Mesodermal cell (in vitro differentiated cells): ENCODE measurements at regions not wholly inside any gene's neighbourhood (a gene's known extent, or its start where the extent isn't known, plus 50 kb on each side); places are given as distances from the start of the nearest gene placed in this dataset.

Source experiments
- H3K27ac ChIP-seq: 2 replicates; pipeline ENCODE4 v1.7.0; 2013; ENCODE audit warnings: mild to moderate bottlenecking, low read depth, low read length, moderate library complexity; ENCODE audit not compliant: severe bottlenecking
- H3K36me3 ChIP-seq: 2 replicates; pipeline ENCODE4 v1.7.1; 2013; ENCODE audit warnings: mild to moderate bottlenecking, low read length, moderate library complexity; ENCODE audit not compliant: control insufficient read depth, insufficient read depth
- H3K4me1 ChIP-seq: one replicate; pipeline ENCODE4 v1.7.1; 2013; ENCODE audit warnings: mild to moderate bottlenecking, low read length; ENCODE audit not compliant: insufficient read depth, control insufficient read depth, poor library complexity, severe bottlenecking
- H3K4me3 ChIP-seq: 2 replicates; pipeline ENCODE4 v1.7.0; 2013; ENCODE audit warnings: low read length, control low read depth, mild to moderate bottlenecking; ENCODE audit not compliant: insufficient read depth, poor library complexity, severe bottlenecking; ENCODE audit errors: extremely low read depth
- H3K9me3 ChIP-seq: 2 replicates; pipeline ENCODE4 v1.7.1; 2013; ENCODE audit warnings: mild to moderate bottlenecking, low read length, moderate library complexity; ENCODE audit not compliant: control insufficient read depth
- WGBS, 2 experiments: methylation state at CpG; one replicate each; pipeline ENCODE4 v1.1.5; 2013; ENCODE audit warnings: missing lambda C conversion rate in 2 of 2; ENCODE audit not compliant: insufficient coverage in 2 of 2; 5-methylcytosine and 5-hydroxymethylcytosine counted together

- 100% methylated on average over 1 of the region's 7 CpGs; no CpG with 5 or more reads in 1 of the 2 experiments for WGBS, 2 experiments
- no peaks in the 10 kb centered on the region for H3K4me1 ChIP-seq
- H3K27ac ChIP-seq = no peak overlapping the region
- H3K4me3 ChIP-seq = no peak overlapping the region
- H3K36me3 ChIP-seq = no peaks in the 10 kb centered on the region
- H3K9me3 ChIP-seq = no peaks in the 10 kb centered on the region
These were observed 58.5 kb downstream of the PSMG1 start for GRCh38 chr21:39124681-39125251.

GRCh38 chr21:39123375-39123774 is 59.9 kb downstream of the PSMG1 start:
- H3K4me1 ChIP-seq = no peaks in the 10 kb centered on the region
- H3K9me3 ChIP-seq = no peaks in the 10 kb centered on the region
- H3K4me3 ChIP-seq = no peak overlapping the region
- H3K27ac ChIP-seq = no peak overlapping the region
- H3K36me3 ChIP-seq = no peaks in the 10 kb centered on the region

- Histone ChIP-seq H3K36me3 (no peaks in the 10 kb centered on the region), H3K4me3 (no peak overlapping the region), H3K9me3 (no peaks in the 10 kb centered on the region), H3K27ac (no peak overlapping the region), H3K4me1 (no peaks in the 10 kb centered on the region)
- WGBS, 2 experiments = 89 to 95% methylated on average over 4 to 5 of the region's 7 CpGs
These were observed 61.5 kb downstream of the PSMG1 start for GRCh38 chr21:39121600-39122355.

GRCh38 chr21:39120876-39121599 is 62.2 kb downstream of the PSMG1 start:
- Histone ChIP-seq H3K36me3 (no peaks in the 10 kb centered on the region), H3K4me1 (no peaks in the 10 kb centered on the region), H3K27ac (no peak overlapping the region), H3K9me3 (no peaks in the 10 kb centered on the region), H3K4me3 (no peak overlapping the region)
- 68 to 74% methylated on average over 4 to 5 of the region's 10 CpGs for WGBS, 2 experiments

- no peaks in the 10 kb centered on the region for H3K9me3 ChIP-seq
- H3K36me3 ChIP-seq = no peaks in the 10 kb centered on the region
- no peak overlapping the region for H3K4me3 ChIP-seq
- H3K27ac ChIP-seq = no peak overlapping the region
- H3K4me1 ChIP-seq = peaks cover 7% of the 10 kb centered on the region
- WGBS, 2 experiments = 91 to 93% methylated on average over 5 to 6 of the region's 6 CpGs
These were observed 63.4 kb downstream of the PSMG1 start for GRCh38 chr21:39119891-39120290.

- Histone ChIP-seq H3K9me3 (no peaks in the 10 kb centered on the region), H3K4me1 (peaks cover 12% of the 10 kb centered on the region), H3K27ac (no peak overlapping the region), H3K36me3 (no peaks in the 10 kb centered on the region), H3K4me3 (no peak overlapping the region)
- 89 to 97% methylated on average over 4 to 7 of the region's 8 CpGs for WGBS, 2 experiments
These were observed 64.5 kb downstream of the PSMG1 start for GRCh38 chr21:39118604-39119215.

GRCh38 chr21:39118061-39118460 is 65.2 kb downstream of the PSMG1 start:
- H3K36me3 ChIP-seq = no peaks in the 10 kb centered on the region
- H3K4me3 ChIP-seq = no peak overlapping the region
- no peak overlapping the region for H3K27ac ChIP-seq
- no peaks in the 10 kb centered on the region for H3K9me3 ChIP-seq
- peaks cover 12% of the 10 kb centered on the region for H3K4me1 ChIP-seq
- 92 to 98% methylated on average over 5 to 7 of the region's 10 CpGs for WGBS, 2 experiments

GRCh38 chr21:39117440-39117970 is 65.7 kb downstream of the PSMG1 start:
- no peaks in the 10 kb centered on the region for H3K36me3 ChIP-seq
- peaks cover 12% of the 10 kb centered on the region for H3K4me1 ChIP-seq
- H3K9me3 ChIP-seq = no peaks in the 10 kb centered on the region
- H3K27ac ChIP-seq = no peak overlapping the region
- H3K4me3 ChIP-seq = no peak overlapping the region
- 91 to 94% methylated on average over 9 to 11 of the region's 11 CpGs for WGBS, 2 experiments

- H3K4me3 ChIP-seq = no peak overlapping the region
- H3K36me3 ChIP-seq = no peaks in the 10 kb centered on the region
- H3K4me1 ChIP-seq = peaks cover 12% of the 10 kb centered on the region
- no peak overlapping the region for H3K27ac ChIP-seq
- no peaks in the 10 kb centered on the region for H3K9me3 ChIP-seq
- 81 to 92% methylated on average over 11 to 18 of the region's 19 CpGs for whole genome bisulfite sequencing, 2 experiments
These were observed 66.4 kb downstream of the PSMG1 start for GRCh38 chr21:39116761-39117439.

GRCh38 chr21:39115576-39116235 is 67.5 kb downstream of the PSMG1 start:
- H3K4me3 ChIP-seq = no peak overlapping the region
- no peaks in the 10 kb centered on the region for H3K9me3 ChIP-seq
- H3K36me3 ChIP-seq = no peaks in the 10 kb centered on the region
- peaks cover 12% of the 10 kb centered on the region for H3K4me1 ChIP-seq
- H3K27ac ChIP-seq = no peak overlapping the region
- 75 to 90% methylated on average over 4 to 10 of the region's 10 CpGs for WGBS, 2 experiments
